ENCODE measurements at regions not wholly inside any gene's neighbourhood (a gene's known extent, or its start where the extent isn't known, plus 50 kb on each side); places are given as distances from the start of the nearest gene placed in this dataset.

GRCh38 chr1:199264283-199264682 is 625.4 kb downstream of the PTPRC start:
- TF ChIP-seq, protein P1, sequence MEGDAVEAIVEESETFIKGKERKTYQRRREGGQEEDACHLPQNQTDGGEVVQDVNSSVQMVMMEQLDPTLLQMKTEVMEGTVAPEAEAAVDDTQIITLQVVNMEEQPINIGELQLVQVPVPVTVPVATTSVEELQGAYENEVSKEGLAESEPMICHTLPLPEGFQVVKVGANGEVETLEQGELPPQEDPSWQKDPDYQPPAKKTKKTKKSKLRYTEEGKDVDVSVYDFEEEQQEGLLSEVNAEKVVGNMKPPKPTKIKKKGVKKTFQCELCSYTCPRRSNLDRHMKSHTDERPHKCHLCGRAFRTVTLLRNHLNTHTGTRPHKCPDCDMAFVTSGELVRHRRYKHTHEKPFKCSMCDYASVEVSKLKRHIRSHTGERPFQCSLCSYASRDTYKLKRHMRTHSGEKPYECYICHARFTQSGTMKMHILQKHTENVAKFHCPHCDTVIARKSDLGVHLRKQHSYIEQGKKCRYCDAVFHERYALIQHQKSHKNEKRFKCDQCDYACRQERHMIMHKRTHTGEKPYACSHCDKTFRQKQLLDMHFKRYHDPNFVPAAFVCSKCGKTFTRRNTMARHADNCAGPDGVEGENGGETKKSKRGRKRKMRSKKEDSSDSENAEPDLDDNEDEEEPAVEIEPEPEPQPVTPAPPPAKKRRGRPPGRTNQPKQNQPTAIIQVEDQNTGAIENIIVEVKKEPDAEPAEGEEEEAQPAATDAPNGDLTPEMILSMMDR (IDR thresholded peaks at IDR 0.05), result no peak
- Histone ChIP-seq H3K4me3 (no peak overlapping the region), H3K27ac (no peak overlapping the region), H3K4me1 (no peaks in the 10 kb centered on the region), H3K27me3 (no peaks in the 10 kb centered on the region), H3K36me3 (no peaks in the 10 kb centered on the region), H3K9me3 (no peaks in the 10 kb centered on the region)
- no peak for DNase-seq (ENCODE audit: low spot score)

DNA sequence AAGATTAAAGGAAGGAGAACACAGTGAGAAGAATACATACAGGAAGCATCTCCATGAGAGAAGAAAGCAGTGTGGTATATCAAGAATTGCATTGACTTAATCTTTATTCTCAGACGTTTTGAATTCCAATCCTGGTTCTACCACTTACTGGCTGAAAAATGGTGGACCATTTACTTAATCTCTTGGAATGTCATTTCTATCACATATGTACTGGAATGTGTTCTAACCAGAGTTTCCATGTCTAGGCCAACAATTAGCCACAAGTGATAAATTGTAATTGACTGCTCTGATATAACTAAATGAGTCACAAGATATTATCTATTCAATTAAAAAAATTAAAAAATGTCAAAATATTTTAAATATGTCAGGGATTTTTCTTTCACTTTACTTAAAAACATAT is 626.1 kb downstream of the PTPRC start:
- H3K4me3 ChIP-seq, result no peak overlapping the region
- H3K9me3 ChIP-seq, result no peaks in the 10 kb centered on the region
- H3K27me3 ChIP-seq, result no peaks in the 10 kb centered on the region
- no peak overlapping the region for H3K27ac ChIP-seq
- DNase-seq (ENCODE audit: low spot score), result no peak
- TF ChIP-seq, protein P1 (IDR thresholded peaks at IDR 0.05), result no peak
- no peaks in the 10 kb centered on the region for H3K4me1 ChIP-seq
- H3K36me3 ChIP-seq, result no peaks in the 10 kb centered on the region

GRCh38 chr1:199265319-199265718 is 626.5 kb downstream of the PTPRC start:
- no peaks in the 10 kb centered on the region for H3K27me3 ChIP-seq
- no peaks in the 10 kb centered on the region for H3K4me1 ChIP-seq
- TF ChIP-seq, protein P1 (IDR thresholded peaks at IDR 0.05), result no peak
- no peaks in the 10 kb centered on the region for H3K36me3 ChIP-seq
- H3K27ac ChIP-seq, result no peak overlapping the region
- no peaks in the 10 kb centered on the region for H3K9me3 ChIP-seq
- H3K4me3 ChIP-seq, result no peak overlapping the region
- DNase-seq (ENCODE audit: low spot score), result no peak

DNA sequence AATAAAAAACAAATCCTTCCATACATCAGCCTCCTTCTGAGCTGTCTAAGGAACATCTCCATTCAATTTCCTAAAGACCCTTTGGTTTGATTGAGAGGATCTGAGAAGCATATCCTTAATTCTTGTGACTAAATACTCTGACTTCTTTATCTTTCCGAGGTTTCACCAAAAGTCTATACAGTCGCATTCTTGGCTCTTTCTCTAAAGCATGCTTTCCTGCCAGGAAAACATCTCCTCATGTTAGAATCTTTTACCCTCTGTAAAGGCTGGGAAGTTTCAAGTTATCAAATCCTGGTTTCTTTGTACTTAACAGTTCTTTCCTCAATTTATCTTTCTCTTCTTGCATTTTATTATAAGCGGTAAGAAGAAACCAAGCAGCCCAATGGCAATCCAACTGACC is 630.4 kb downstream of the PTPRC start:
- H3K27ac ChIP-seq, result no peak overlapping the region
- H3K4me3 ChIP-seq, result no peak overlapping the region
- TF ChIP-seq, protein P1 (IDR thresholded peaks at IDR 0.05), result no peak
- H3K27me3 ChIP-seq, result no peaks in the 10 kb centered on the region
- no peaks in the 10 kb centered on the region for H3K36me3 ChIP-seq
- no peak for DNase-seq (ENCODE audit: low spot score)
- peaks cover 0 to 9% of the 10 kb centered on the region in 2 donors for H3K4me1 ChIP-seq
- no peaks in the 10 kb centered on the region for H3K9me3 ChIP-seq

DNA sequence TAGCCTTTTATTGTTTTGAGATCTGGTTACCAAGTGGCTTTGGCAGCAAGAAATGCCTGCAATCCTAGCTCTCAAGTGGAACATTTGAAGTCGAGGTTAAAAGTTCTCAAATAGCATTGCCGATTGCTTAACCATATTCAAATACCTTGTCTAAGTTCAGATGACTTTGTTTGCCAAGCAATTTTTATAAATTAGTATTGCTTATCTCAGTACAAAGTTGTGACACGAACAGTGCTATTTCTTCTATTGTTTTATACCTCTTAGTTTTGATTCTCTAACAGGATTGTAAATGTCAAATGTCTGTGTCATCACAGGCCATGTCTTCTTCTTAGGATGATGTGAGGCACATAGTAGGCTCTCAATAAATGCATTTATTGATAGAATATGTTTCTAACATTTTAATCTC is 633.3 kb downstream of the PTPRC start:
- H3K36me3 ChIP-seq, result no peaks in the 10 kb centered on the region
- no peaks in the 10 kb centered on the region for H3K9me3 ChIP-seq
- H3K27me3 ChIP-seq, result no peaks in the 10 kb centered on the region
- TF ChIP-seq, protein P1 (IDR thresholded peaks at IDR 0.05), result no peak
- no peak overlapping the region for H3K27ac ChIP-seq
- DNase-seq (ENCODE audit: low spot score), result no peak
- H3K4me3 ChIP-seq, result no peak overlapping the region
- peaks cover 0 to 9% of the 10 kb centered on the region in 2 donors for H3K4me1 ChIP-seq

DNA sequence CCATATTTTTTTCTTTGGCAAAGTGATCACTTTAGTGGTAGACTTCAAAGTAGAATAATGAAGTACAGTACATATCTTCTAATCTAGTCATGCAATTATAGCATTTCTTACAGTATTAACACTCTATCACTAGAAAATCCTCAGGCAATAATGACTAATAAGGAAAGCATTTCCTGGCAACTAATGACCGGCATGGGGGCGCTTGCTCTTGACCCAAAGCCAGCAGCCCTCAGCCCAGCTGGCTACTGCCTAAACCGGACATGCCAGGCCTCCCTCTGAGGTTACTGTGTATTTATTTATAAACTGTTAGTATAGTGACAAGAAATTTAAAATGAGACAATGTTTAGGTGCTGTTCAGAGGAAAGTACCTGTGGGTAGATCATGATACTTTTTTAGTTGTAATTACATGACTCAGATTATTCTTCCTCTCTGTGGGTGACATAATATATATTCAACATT is 633.8 kb downstream of the PTPRC start:
- H3K9me3 ChIP-seq, result no peaks in the 10 kb centered on the region
- H3K4me3 ChIP-seq, result no peak overlapping the region
- DNase-seq (ENCODE audit: low spot score), result no peak
- TF ChIP-seq, protein P1 (IDR thresholded peaks at IDR 0.05), result no peak
- no peaks in the 10 kb centered on the region for H3K36me3 ChIP-seq
- no peaks in the 10 kb centered on the region for H3K27me3 ChIP-seq
- H3K4me1 ChIP-seq, result peaks cover 0 to 9% of the 10 kb centered on the region in 2 donors
- no peak overlapping the region for H3K27ac ChIP-seq

All from right atrium auricular region (tissue), 2 donors.